ENCODE measurements at regions not wholly inside any gene's neighbourhood (a gene's known extent, or its start where the extent isn't known, plus 50 kb on each side); places are given as distances from the start of the nearest gene placed in this dataset.

GRCh38 chr4:184575306-184575705 lies 73.9 kb downstream of the CASP3 start:
- no peak for DNase-seq

GRCh38 chr4:184574861-184575260 lies 74.4 kb downstream of the CASP3 start:
- DNase-seq: no peak

DNA sequence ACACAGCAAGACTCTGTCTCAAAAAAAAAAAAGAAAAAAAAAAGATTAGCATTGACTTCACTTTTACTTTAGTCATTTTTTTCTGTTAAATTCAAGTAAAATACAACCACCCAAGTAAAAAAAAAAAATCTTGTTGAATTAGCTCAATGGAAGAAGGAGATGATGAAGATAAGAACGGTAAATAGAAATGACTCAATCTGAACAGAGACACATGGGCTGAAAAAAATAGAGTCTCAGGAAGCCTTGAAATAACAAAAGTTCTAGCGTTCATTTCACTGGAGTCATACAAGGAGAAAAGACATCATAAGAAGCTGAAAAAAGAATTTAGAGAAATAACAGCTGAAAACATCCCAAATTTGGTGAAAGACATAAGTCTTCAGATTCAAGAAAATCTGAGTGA lies 75.5 kb downstream of the CASP3 start:
- DNase-seq: no peak

DNA sequence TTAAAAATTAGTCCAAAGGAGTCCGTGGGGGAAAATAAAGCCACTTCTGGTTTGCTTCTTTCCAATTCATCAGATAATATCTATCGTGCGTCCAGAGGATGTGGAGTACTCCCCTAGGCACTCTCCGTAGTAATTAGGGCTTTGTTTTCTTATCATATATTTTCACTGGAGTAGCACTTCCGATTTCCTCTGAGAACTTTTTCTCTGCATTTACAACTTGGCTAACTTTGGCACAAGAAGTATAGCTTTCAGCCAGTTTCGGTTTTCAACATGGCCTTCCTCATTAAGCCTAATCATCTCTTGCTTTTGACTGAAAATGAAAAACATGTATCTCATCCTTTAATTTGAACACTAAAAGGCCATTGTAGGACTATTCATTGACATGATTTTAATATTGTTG lies 80.5 kb downstream of the CASP3 start:
- no peak for DNase-seq

GRCh38 chr4:184563621-184564020 lies 85.6 kb downstream of the CASP3 start:
- DNase-seq: no peak

DNA sequence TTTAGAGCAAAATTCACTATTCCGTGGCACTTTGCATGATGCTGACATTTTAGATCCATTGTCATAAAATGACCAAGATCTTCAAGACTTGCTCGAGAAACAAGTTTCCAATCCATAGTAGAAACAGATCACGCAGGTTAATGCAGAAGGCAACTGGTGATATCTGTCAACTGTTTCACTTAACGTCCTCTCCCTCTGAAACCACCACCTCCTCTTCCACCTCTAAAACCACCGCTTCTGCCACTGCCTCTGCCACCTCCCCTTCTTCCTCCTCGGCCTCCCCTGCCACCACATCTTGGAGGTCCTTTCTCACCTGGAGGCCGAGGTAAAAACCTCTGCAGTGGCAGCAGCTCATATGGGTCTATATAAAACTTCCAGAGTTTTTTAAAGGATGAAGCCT lies 84.6 kb upstream of the IRF2 start:
- no peak for DNase-seq

- DNase-seq: no peak
These were observed 79.5 kb upstream of the IRF2 start for GRCh38 chr4:184553891-184554290.

DNA sequence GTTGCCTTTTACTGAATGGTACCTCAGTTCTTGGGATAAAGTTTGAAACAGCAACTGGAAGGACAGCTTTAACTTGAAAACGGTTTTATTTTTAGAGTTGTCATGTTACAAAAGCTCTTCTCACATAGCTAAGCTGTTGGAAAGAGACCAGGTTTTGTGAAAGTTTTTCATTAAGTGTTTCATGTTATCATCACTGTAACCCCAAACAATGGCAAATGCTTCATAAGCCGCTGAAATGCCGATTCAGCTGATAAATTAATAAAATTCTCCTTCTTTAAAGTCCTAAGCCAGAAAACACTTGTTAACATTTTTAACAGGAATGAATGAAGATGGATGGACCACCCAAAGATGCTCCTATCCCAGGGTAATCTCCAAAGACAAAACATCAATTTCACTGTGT lies 76.1 kb upstream of the IRF2 start:
- DNase-seq: no peak

DNA sequence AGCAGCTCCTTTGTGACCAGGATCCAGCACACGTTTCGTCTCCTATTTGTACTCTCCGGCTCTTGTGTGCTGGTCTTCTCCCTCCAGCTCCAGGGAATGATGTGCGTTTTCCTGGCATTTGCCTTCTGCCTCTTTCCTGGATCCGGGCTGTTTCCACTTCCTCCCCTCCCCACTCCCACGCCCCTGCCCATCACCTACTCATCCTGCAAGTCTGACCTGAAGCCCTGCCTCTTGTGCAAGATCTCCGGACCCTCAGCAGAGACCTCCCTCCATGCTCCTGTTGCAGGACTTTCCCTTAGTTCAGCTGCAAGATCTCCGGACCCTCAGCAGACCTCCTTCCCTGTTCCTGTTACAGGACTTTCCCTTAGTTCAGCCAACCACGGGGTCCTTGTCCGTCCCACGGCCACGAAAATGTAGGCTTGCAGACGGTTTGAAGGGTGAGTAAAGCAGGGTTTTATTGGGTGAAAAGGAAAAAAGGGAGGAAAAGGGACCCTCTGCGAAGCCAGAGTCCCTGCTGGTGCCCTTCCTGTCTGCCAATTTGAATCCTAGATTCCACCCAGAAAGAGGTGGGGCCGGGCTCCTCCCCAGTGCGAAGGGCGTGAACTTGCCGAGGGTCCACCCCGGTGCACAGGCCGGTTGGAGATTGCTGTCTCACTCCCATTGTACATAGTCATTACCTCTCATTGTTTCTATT lies 74.4 kb upstream of the IRF2 start:
- DNase-seq: no peak

- no peak for DNase-seq
These were observed 73.9 kb upstream of the IRF2 start for GRCh38 chr4:184548316-184548647.

GRCh38 chr4:184544788-184545409 lies 70.5 kb upstream of the IRF2 start:
- no peak for DNase-seq

- DNase-seq: no peak
These were observed 67.6 kb upstream of the IRF2 start for GRCh38 chr4:184541907-184542306.

DNA sequence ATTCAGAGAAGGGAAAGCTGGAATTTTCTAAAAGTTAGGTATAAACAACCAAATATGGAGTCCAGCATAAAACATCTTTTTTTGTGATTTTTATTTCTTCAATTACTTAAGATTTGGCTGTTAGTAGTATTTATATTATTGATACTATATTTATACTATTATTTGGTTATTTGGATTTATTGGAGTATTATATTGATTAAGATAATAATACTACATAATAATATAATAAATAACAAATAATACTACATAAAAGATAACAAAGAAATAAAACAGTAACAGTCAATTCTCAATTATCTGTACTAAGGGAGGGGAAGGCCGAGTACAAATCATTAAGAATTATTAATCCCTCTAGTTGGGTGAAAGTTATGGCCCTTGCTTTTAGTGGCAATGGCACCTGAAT lies 66.0 kb upstream of the IRF2 start:
- no peak for DNase-seq

- peak; percentile 93 for DNase-seq
These were observed 63.8 kb upstream of the IRF2 start for GRCh38 chr4:184538023-184538599.

DNA sequence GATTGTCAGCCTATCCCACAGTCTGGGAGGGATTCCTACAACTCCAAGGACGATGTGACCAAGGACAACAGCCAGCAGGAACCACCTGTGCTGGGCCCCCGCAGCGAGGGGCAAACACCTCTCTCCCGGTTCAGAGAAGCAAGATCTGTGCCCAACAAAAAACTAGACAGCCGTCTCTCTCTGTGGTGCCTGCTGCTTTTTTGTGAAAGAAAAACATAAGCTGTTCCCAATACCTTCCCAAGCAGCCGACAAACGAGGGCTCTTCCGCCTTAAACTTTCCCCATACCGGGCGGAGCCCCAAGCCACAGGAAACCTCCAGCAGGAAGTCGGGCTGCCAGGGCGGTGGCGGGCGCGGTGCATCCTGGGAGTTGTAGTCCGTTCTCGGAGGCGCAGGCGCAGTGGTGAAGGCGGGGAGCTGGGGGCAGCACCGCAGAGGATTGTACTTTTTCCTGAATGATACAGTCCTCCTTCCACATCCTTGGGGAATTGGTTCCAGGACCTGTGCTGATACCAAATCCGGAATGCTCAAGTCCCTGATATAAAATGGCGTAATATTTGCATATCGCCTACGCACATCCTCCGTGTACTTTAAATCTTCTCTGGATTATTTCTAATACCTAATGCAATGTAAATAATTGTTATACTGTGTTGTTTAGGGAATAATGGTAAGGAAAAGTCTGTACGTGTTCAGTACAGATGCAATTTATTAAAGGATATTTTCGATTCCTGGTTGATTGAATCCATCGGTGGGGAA lies 63.1 kb upstream of the IRF2 start:
- peak; percentile 96 for DNase-seq

- DNase-seq: peak; percentile 54
These were observed 62.5 kb upstream of the IRF2 start for GRCh38 chr4:184536881-184537248.

DNA sequence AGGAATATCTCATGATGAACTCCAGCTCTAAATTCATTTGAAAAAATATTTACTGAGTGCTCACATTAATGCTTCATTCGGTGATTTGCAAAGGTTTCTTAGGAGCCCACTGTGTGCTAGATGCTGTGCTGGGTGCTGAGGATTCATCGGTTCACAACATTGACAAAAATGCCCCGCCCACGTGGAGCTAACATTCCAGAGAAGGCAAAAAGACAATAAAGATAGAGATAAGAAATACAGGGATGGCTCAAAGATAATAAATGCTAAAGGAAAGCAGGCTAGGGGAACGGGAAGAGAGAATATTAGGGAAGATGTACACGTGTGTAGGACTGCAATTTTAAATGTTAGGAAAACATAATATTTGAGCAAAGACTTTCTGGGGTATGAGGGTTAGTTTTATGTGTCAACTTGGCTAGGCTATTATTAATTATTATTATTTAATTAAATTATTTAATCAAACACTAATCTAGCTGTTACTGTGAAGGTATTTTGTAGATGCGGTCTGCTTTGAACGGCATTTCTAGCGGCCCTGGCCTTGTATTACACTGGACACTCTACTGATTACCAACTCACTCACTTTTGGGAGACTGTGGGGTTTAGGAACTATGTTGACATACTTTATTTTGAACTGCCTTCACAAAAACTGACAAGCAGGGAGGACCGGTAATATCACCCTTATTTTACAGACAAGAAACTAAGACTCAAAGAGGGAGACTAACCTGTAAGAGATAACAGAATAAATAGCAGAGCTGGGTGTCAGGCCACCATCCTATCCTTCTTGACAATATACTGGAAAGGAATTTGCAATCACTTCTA lies 61.9 kb upstream of the IRF2 start:
- DNase-seq: peak; percentile 44

- DNase-seq: no peak
These were observed 60.4 kb upstream of the IRF2 start for GRCh38 chr4:184534511-184535391.

- DNase-seq: no peak
These were observed 59.6 kb upstream of the IRF2 start for GRCh38 chr4:184533908-184534307.

DNA sequence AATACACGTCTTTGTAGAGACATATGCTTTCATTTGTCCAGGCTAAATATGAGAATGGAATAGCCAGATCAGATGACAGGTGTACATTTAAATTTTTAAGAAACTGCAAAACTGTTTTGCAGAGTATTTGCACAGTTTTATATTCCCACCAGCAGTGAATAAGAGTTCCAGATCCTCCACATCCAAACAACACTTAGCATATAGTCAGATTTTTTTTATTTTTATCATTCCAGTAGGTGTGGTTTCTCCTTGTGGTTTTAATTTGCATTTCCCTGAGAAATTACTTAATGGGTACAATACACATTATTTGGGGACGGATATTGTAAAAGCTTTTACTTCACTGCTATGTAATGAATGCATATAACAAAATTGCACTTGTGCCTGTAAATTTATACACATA lies 56.7 kb upstream of the IRF2 start:
- DNase-seq: no peak

DNA sequence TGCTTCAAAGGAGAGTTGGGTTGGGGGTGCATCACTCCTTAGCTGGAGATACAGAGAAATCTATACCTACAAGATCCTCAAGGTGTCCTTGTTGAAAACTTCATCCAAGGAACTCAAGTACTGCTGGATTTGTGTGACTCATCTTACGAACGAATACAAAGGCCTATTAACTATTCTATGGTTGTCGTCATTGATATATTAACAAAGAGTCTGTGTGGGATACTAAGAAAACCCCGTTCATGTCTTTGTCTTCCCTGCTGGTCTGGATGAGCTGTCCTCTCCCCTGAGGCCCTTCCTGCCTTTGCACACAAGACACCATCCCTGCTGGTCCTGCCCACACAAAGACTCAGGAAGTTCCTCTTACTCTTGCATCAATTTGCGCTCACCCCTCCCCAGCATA lies 54.9 kb upstream of the IRF2 start:
- DNase-seq: peak; percentile 35

GRCh38 chr4:184528713-184529112 lies 54.4 kb upstream of the IRF2 start:
- DNase-seq: no peak
